Stomach (tissue), 8 donors: ENCODE measurements at regions not wholly inside any gene's neighbourhood (a gene's known extent, or its start where the extent isn't known, plus 50 kb on each side); places are given as distances from the start of the nearest gene placed in this dataset.
A peak's percentile ranks its signal among the peaks of the same experiment; 100 is the strongest.

Experiments used
- DNase-seq, 2 donors: peaks; one replicate each; pipeline versions ENCODE4 v3.0.0 to v3.0.0-alpha.2; 2013 to 2019
- H3K27ac ChIP-seq, 5 donors: fragments of 200-600 bp in 4 of 5; sonication (generic) in 4 of 5; one replicate each; pipeline ENCODE4 v1.5.1; 2013 to 2019; ENCODE audit warnings: mild to moderate bottlenecking in 1 of 5, moderate library complexity in 1 of 5
- H3K27me3 ChIP-seq, 3 donors: fragments of 200-600 bp; sonication (generic); one replicate each; pipeline ENCODE4 v1.5.1; 2017 to 2019; ENCODE audit warnings: mixed run types in 1 of 3
- H3K36me3 ChIP-seq, 4 donors: fragments of 200-600 bp; sonication (generic); 1 replicate in 3 of 4; 2 replicates in 1 of 4; pipeline ENCODE4 v1.5.1; 2016 to 2019
- H3K4me1 ChIP-seq, 4 donors: fragments of 200-600 bp; sonication (generic); one replicate each; pipeline ENCODE4 v1.5.1; 2016 to 2019
- H3K4me3 ChIP-seq, 4 donors: fragments of 200-600 bp; sonication (generic) in 3 of 4; one replicate each; pipeline ENCODE4 v1.5.1; 2016 to 2019; ENCODE audit warnings: mild to moderate bottlenecking in 1 of 4
- H3K9me3 ChIP-seq, 4 donors: fragments of 200-600 bp; sonication (generic); one replicate each; pipeline ENCODE4 v1.5.1; 2016 to 2019
- CTCF ChIP-seq, 7 experiments: fragments of 450-650 bp in 4 of 7; fragments of 200-600 bp in 3 of 7; sonication (generic) in 3 of 7; IDR thresholded peaks; one replicate each; pipeline ENCODE4 v1.5.1; 2016 to 2019; ENCODE audit warnings: antibody characterized with exemption in 7 of 7, control low read depth in 2 of 7, mild to moderate bottlenecking in 1 of 7
- EP300 ChIP-seq: sonication (generic); formaldehyde crosslinking; IDR thresholded peaks from one replicate; pipeline ENCODE4 v1.6.1; 2017; ENCODE audit warnings: antibody characterized with exemption
- POLR2A ChIP-seq, 4 donors: fragments of 450-650 bp; IDR thresholded peaks; one replicate each; pipeline ENCODE4 v1.6.1; 2016; ENCODE audit warnings: antibody characterized with exemption in 4 of 4, control low read depth in 2 of 4, mild to moderate bottlenecking in 1 of 4, moderate library complexity in 1 of 4
- POLR2AphosphoS5 ChIP-seq, 3 donors: sonication (generic); formaldehyde crosslinking; IDR thresholded peaks; one replicate each; pipeline ENCODE4 v1.6.1; 2016; ENCODE audit warnings: antibody characterized with exemption in 3 of 3
- WGBS, 5 donors: extraction: QIAGEN DNeasy Blood & Tissue Kit in 3 of 5; methylation state at CpG; one replicate each; pipeline versions ENCODE4 v1.1.5 to v1.1.7; 2013 to 2018; 5-methylcytosine and 5-hydroxymethylcytosine counted together
- intact Hi-C: fragments of 100-400 bp; cut with DNase I; formaldehyde crosslinking; loops from one replicate; pipeline ENCODE4 v1.15.1; 2023; ENCODE audit warnings: low total_unique reads
- donor health status: healthy with polysubstance abuse.
- donor health status: Bipolar disorder and iron deficiency.
- donor health status: healthy.

DNA sequence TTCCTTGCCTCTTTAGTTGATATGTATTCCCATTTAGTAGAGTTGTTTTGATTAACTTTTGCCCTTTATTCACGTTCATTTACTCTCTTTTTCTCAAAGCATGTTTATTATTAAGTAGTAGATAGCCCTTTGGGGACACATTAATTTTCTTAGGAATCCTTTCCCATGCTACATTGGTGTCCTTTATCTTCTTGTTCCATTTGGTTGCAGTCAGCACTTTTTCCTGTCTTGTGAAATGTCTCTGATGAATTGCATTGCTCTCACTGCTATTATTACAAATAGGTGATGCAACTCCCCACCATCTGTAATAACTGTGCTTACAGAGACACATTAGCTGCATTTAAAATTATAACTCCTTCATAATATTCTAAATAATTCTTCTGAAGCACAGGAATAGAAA is 428.5 kb upstream of the CNTNAP5 start:
- Histone ChIP-seq H3K9me3 (peaks cover 0 to 15% (median 10%) of the 10 kb centered on the region in 4 donors), H3K27me3 (no peaks in the 10 kb centered on the region), H3K4me3 (no peak overlapping the region), H3K4me1 (no peaks in the 10 kb centered on the region), H3K27ac (no peak overlapping the region), H3K36me3 (no peaks in the 10 kb centered on the region)
- intact Hi-C loops, result no loop called here
- 26 to 54% (median 34%) methylated on average over 1 of the region's 1 CpG for WGBS, 5 donors
- peak in 1 of 2 donors; percentile 29 for DNase-seq
- TF ChIP-seq CTCF (IDR thresholded peaks at IDR 0.05), result no peak
- no peak for TF ChIP-seq POLR2AphosphoS5 (IDR thresholded peaks at IDR 0.05)
- no peak for TF ChIP-seq POLR2A (IDR thresholded peaks at IDR 0.05)
- TF ChIP-seq EP300, result no peak

DNA sequence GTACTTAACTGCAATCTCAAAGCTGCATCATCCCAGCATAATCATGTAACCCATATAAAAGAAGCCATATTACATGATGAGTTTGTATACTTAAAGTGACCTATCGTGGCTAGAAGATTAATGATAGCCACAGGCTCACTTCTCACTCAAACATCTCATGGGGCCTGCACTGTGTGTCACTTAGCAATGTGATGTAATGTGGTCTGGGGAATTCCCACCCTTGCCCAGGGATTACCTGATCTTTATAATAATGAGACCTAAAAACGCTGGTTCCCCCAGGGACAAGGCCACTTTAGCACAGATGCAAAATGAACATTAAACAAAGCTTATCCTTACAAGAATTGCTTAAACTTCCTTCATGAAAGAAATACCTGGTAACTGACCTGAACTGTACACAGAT is 427.1 kb upstream of the CNTNAP5 start:
- no peak for TF ChIP-seq POLR2A (IDR thresholded peaks at IDR 0.05)
- no peak for TF ChIP-seq EP300
- no peak for TF ChIP-seq POLR2AphosphoS5 (IDR thresholded peaks at IDR 0.05)
- no peak for TF ChIP-seq CTCF (IDR thresholded peaks at IDR 0.05)
- Histone ChIP-seq H3K36me3 (no peaks in the 10 kb centered on the region), H3K27me3 (no peaks in the 10 kb centered on the region), H3K27ac (no peak overlapping the region), H3K4me1 (no peaks in the 10 kb centered on the region), H3K4me3 (no peak overlapping the region), H3K9me3 (peaks cover 0 to 14% (median 7%) of the 10 kb centered on the region in 4 donors)
- intact Hi-C loops, result no loop called here
- 45 to 66% (median 56%) methylated on average over 2 of the region's 2 CpGs for WGBS, 5 donors
- DNase-seq, result no peak

DNA sequence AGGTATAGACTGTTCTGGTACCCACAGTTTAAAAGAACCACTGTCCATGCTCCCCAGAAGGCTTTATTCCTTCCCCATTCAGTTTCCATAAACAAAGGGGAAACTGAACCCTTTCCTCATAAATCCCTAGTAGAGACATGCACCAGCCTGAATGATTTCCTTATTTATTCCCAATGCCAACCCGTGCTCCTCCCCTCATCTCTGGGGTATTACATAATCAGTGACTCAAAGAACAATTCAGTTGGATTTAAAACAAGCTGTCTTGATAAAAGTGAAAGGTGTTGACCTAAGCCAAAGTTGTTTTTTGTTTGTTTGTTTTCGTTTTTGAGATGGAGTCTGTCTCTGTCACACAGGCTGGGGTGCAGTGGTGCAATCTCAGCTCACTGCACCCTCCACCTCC is 418.5 kb upstream of the CNTNAP5 start:
- Histone ChIP-seq H3K4me3 (no peak overlapping the region), H3K9me3 (peaks cover 0 to 2% (median 0%) of the 10 kb centered on the region in 4 donors), H3K36me3 (no peaks in the 10 kb centered on the region), H3K27ac (no peak overlapping the region), H3K4me1 (no peaks in the 10 kb centered on the region), H3K27me3 (no peaks in the 10 kb centered on the region)
- no peak for TF ChIP-seq POLR2A (IDR thresholded peaks at IDR 0.05)
- no peak for TF ChIP-seq CTCF (IDR thresholded peaks at IDR 0.05)
- no peak for TF ChIP-seq POLR2AphosphoS5 (IDR thresholded peaks at IDR 0.05)
- TF ChIP-seq EP300, result no peak
- 30 to 56% (median 37%) methylated on average over 2 of the region's 2 CpGs for WGBS, 5 donors
- no peak for DNase-seq
- intact Hi-C loops, result no loop called here

- H3K27me3 ChIP-seq, result no peaks in the 10 kb centered on the region
- WGBS, 5 donors, result 30 to 43% (median 39%) methylated on average over 1 of the region's 1 CpG
- no peak for TF ChIP-seq CTCF (IDR thresholded peaks at IDR 0.05)
- TF ChIP-seq POLR2A (IDR thresholded peaks at IDR 0.05), result no peak
- no peak for TF ChIP-seq POLR2AphosphoS5 (IDR thresholded peaks at IDR 0.05)
- no peak for TF ChIP-seq EP300
- DNase-seq, result no peak
- no peaks in the 10 kb centered on the region for H3K36me3 ChIP-seq
- H3K9me3 ChIP-seq, result peaks cover 0 to 24% (median 3%) of the 10 kb centered on the region in 4 donors
- intact Hi-C loops, result no loop called here
- no peaks in the 10 kb centered on the region for H3K4me1 ChIP-seq
- H3K4me3 ChIP-seq, result no peak overlapping the region
- H3K27ac ChIP-seq, result no peak overlapping the region
These were observed 416.0 kb upstream of the CNTNAP5 start for GRCh38 chr2:123609077-123609476.
